ENCODE measurements at regions not wholly inside any gene's neighbourhood (a gene's known extent, or its start where the extent isn't known, plus 50 kb on each side); places are given as distances from the start of the nearest gene placed in this dataset.

GRCh38 chr18:60698901-60699300 lies 326.3 kb upstream of the MC4R start:
- H3K4me3 ChIP-seq, result no peak overlapping the region
- intact Hi-C loops (cut with micrococcal nuclease), result no loop called here

DNA sequence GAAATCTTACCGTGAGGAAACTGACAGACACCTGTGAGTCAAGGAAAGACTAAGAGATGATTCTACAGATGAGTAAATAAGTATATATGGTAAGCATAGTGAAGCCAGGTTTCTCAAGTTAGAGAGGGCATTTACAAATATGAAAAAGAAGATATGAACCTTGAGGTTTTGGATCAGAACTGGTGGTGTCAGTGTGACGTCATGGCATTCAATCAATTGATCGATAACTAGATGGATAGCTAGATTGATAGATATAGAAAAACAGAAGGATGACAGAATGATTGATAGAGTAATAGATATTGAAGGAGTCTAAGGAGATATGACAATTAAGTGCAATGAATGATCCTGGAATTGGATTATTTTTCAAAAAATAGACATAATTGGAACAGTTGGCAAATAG lies 350.2 kb upstream of the MC4R start:
- no peaks in the 10 kb centered on the region; the same call in 1 of the 2 replicates for H3K9me3 ChIP-seq (replicated peaks; ENCODE audit: control insufficient read depth, insufficient read depth, low read depth, low read length)
- in situ Hi-C loops (cut with MboI), result no loop called here
- no peaks in the 10 kb centered on the region for H3K4me1 ChIP-seq (replicated peaks in 1 of 2; ENCODE audit: control insufficient read depth in 2 of 2, insufficient read depth in 2 of 2, low read length in 2 of 2)
- ChIA-PET CTCF (ENCODE audit: low intra/inter-chr PET ratio) (no interaction called here), POLR2A (no interaction called here)
- no peak overlapping the region for H3K9ac ChIP-seq (ENCODE audit: insufficient read depth in 1 of 2, low read depth in 2 of 2, low read length in 2 of 2)
- no peak overlapping the region for H3K27ac ChIP-seq (ENCODE audit: extremely low read depth, low read depth, low read length)
- no peak for ATAC-seq
- no peaks in the 10 kb centered on the region for H3K79me2 ChIP-seq (ENCODE audit: control insufficient read depth, insufficient read depth, low read length)
- H3K36me3 ChIP-seq (ENCODE audit: control insufficient read depth, insufficient read depth, low read length), result no peaks in the 10 kb centered on the region
- intact Hi-C loops (cut with micrococcal nuclease), result no loop called here
- no peaks in the 10 kb centered on the region for H3K27me3 ChIP-seq (ENCODE audit: control insufficient read depth in 2 of 2, insufficient read depth in 2 of 2, low read length in 2 of 2)
- no peak overlapping the region for H3K4me3 ChIP-seq
- WGBS (ENCODE audit: insufficient coverage, low coverage, missing lambda C conversion rate), result 0% methylated on average over 3 of the region's 3 CpGs
- H3K4me2 ChIP-seq (ENCODE audit: insufficient read depth, low read length), result no peak overlapping the region
- no peak overlapping the region for H2AFZ ChIP-seq (ENCODE audit: low read depth, low read length)
- no peaks in the 10 kb centered on the region for H3K9me1 ChIP-seq (ENCODE audit: control insufficient read depth, insufficient read depth, low read length)
- FAIRE-seq, result no peak
- DNase-seq (ENCODE audit: extremely low read depth in 1 of 4, low spot score in 3 of 4), result no peak
- no peaks in the 10 kb centered on the region for H4K20me1 ChIP-seq (replicated peaks; ENCODE audit: control insufficient read depth, insufficient read depth, low read length)
- BruUV-seq (replicated peaks), result no TSS peak
- TF ChIP-seq, protein P1, sequence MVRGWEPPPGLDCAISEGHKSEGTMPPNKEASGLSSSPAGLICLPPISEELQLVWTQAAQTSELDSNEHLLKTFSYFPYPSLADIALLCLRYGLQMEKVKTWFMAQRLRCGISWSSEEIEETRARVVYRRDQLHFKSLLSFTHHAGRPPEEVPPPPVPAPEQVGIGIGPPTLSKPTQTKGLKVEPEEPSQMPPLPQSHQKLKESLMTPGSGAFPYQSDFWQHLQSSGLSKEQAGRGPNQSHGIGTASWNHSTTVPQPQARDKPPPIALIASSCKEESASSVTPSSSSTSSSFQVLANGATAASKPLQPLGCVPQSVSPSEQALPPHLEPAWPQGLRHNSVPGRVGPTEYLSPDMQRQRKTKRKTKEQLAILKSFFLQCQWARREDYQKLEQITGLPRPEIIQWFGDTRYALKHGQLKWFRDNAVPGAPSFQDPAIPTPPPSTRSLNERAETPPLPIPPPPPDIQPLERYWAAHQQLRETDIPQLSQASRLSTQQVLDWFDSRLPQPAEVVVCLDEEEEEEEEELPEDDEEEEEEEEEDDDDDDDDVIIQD (CRISPR knock-in tag; IDR thresholded peaks at IDR 0.05), result no peak
- TF ChIP-seq PHB (CRISPR knock-in tag; IDR thresholded peaks at IDR 0.05), result no peak
- TF ChIP-seq, protein P2, sequence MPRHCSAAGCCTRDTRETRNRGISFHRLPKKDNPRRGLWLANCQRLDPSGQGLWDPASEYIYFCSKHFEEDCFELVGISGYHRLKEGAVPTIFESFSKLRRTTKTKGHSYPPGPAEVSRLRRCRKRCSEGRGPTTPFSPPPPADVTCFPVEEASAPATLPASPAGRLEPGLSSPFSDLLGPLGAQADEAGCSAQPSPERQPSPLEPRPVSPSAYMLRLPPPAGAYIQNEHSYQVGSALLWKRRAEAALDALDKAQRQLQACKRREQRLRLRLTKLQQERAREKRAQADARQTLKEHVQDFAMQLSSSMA (CRISPR knock-in tag; IDR thresholded peaks at IDR 0.05), result no peak
- no peak for TF ChIP-seq ZNF324 (CRISPR knock-in tag; IDR thresholded peaks at IDR 0.05)
- no peak for TF ChIP-seq ZNF589 (CRISPR knock-in tag; IDR thresholded peaks at IDR 0.05; ENCODE audit: low read depth)
- TF ChIP-seq KDM5B (IDR thresholded peaks at IDR 0.05; ENCODE audit: insufficient replicate concordance, low read depth, low read length), result no peak
- no peak for TF ChIP-seq TEAD4 (IDR thresholded peaks at IDR 0.05; ENCODE audit: low read length)
- no peak for TF ChIP-seq TEAD4 (CRISPR knock-in tag; IDR thresholded peaks at IDR 0.05; ENCODE audit: borderline replicate concordance)
- TF ChIP-seq HNRNPL (IDR thresholded peaks at IDR 0.05; ENCODE audit: low read depth, low read length), result no peak

More at GRCh38 chr18:60698901-60699300, 326.3 kb upstream of the MC4R start:
- Histone ChIP-seq H3K9me3 (replicated peaks; ENCODE audit: control insufficient read depth, insufficient read depth, low read depth, low read length) (no peaks in the 10 kb centered on the region), H3K4me1 (replicated peaks in 1 of 2; ENCODE audit: control insufficient read depth in 2 of 2, insufficient read depth in 2 of 2, low read length in 2 of 2) (no peaks in the 10 kb centered on the region), H3K4me2 (ENCODE audit: insufficient read depth, low read length) (no peak overlapping the region), H2AFZ (ENCODE audit: low read depth, low read length) (no peak overlapping the region), H3K79me2 (ENCODE audit: control insufficient read depth, insufficient read depth, low read length) (no peaks in the 10 kb centered on the region), H3K27me3 (ENCODE audit: control insufficient read depth in 2 of 2, insufficient read depth in 2 of 2, low read length in 2 of 2) (no peaks in the 10 kb centered on the region), H3K36me3 (ENCODE audit: control insufficient read depth, insufficient read depth, low read length) (no peaks in the 10 kb centered on the region), H3K9me1 (ENCODE audit: control insufficient read depth, insufficient read depth, low read length) (no peaks in the 10 kb centered on the region), H3K27ac (ENCODE audit: extremely low read depth, low read depth, low read length) (no peak overlapping the region), H4K20me1 (replicated peaks; ENCODE audit: control insufficient read depth, insufficient read depth, low read length) (no peaks in the 10 kb centered on the region), H3K9ac (ENCODE audit: insufficient read depth in 1 of 2, low read depth in 2 of 2, low read length in 2 of 2) (no peak overlapping the region)
- DNase-seq (ENCODE audit: extremely low read depth in 1 of 4, low spot score in 3 of 4) (no peak), FAIRE-seq (no peak), ATAC-seq (no peak)
- no TSS peak for BruUV-seq (replicated peaks)
- POLR2A ChIA-PET, result no interaction called here
- TF ChIP-seq, protein P3, sequence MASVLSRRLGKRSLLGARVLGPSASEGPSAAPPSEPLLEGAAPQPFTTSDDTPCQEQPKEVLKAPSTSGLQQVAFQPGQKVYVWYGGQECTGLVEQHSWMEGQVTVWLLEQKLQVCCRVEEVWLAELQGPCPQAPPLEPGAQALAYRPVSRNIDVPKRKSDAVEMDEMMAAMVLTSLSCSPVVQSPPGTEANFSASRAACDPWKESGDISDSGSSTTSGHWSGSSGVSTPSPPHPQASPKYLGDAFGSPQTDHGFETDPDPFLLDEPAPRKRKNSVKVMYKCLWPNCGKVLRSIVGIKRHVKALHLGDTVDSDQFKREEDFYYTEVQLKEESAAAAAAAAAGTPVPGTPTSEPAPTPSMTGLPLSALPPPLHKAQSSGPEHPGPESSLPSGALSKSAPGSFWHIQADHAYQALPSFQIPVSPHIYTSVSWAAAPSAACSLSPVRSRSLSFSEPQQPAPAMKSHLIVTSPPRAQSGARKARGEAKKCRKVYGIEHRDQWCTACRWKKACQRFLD (CRISPR knock-in tag; IDR thresholded peaks at IDR 0.05), result no peak
- WGBS (ENCODE audit: insufficient coverage, low coverage, missing lambda C conversion rate), result 0% methylated on average over 3 of the region's 3 CpGs
- CTCF ChIA-PET (ENCODE audit: low intra/inter-chr PET ratio), result no interaction called here
- in situ Hi-C loops (cut with MboI), result no loop called here
